ENCODE measurements at regions not wholly inside any gene's neighbourhood (a gene's known extent, or its start where the extent isn't known, plus 50 kb on each side); places are given as distances from the start of the nearest gene placed in this dataset.
"Not testable (repeated sequence)": the region's sequence is repeated elsewhere in the genome, so short reads cannot be mapped to it uniquely, and the experiment has no call there.

DNA sequence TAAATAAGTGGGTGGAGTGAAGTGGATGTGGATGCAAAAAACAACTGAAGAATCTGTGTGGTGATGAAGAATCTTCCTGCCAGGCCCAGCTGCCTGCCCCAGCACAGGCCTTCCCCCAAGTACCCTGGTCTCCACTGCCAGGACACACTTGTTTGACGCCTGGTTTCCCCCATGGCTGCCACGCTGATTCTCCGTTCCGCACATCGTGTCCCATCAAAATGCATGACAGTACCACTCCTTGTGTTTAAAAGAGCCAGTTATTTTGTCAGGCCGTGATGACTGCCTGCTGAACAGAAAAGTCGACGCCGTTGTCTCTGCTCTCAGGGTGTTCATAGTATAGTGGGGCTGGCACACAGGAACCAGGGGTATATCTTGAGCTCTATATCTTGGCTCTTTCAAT is 50.3 kb upstream of the KYNU start:
- DNase-seq, result no peak

DNA sequence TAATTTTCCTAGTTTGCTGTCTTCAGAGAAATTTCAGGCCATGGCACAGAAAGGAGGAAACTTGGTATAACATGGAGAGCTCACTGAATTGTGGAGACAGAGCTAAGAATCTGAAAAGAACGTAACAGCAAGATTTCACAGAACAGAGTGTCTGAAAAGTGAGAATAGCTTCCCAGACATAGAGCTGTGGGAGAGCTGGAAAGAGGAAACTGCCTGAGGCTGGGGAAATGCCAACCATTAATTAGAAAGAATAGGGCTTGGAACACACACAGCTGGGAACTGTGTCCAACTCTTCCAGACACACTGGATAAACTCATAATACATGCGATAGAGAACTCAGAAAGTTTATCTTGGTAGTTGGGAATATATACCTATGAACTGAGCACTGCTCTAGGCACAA is 51.6 kb upstream of the KYNU start:
- no peak for DNase-seq

DNA sequence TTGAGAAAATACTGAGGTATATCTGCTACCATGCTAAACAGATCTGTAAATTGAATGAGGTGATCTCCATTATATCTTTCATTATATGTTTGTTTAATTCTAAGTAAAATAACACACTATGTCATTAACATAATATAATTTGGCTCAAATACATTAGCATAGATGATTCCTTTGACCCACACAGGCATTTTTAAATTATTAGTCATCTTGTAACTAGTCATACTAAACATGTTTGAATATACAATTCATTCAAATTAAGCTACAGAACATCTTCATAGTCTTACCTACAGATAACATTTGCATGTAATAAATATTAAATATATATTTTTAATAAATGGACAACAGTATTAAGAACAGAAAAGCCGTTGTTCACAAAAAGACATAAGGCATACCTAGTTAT is 52.7 kb upstream of the KYNU start:
- no peak for DNase-seq

DNA sequence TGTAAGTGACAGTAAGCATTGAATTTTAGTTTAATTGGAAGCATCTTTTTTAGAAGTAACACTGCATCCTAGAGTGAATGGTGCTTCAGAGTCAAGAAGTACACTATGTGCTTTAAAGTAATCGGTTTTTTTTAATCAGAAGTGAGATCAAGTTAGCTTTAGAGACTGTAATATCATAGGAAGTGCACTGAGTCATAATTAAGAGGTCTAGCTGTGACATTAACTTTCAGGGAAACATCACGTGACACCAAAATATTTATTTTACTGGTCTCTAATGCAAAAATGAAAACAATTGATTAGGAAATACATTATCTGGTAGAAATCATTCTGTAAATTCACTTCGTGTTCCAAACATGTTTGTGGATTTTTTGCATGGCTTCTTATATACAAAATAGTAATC is 55.3 kb upstream of the KYNU start:
- DNase-seq, result no peak

DNA sequence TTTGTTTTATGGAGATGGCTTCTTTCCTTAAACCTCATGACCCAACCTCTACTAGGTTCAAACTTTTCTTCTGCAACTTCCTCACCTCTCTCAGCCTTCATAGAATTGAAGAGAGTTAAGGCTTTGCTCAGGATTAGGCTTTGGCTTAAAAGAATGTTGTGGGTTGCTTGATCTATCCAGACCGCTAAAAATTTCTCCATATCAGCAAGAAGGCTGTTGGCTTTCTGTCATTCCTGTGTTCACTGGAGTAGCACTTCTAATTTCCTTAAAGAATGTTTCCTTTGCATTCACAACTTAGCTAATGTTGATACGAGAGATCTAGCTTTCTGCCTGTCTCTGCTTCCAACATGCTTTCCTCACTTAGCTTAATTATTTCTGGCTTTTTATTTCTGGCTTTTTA is 58.1 kb upstream of the KYNU start:
- DNase-seq, result no peak

GRCh38 chr2:142815375-142815774 is 62.1 kb upstream of the KYNU start:
- no peak for DNase-seq

DNA sequence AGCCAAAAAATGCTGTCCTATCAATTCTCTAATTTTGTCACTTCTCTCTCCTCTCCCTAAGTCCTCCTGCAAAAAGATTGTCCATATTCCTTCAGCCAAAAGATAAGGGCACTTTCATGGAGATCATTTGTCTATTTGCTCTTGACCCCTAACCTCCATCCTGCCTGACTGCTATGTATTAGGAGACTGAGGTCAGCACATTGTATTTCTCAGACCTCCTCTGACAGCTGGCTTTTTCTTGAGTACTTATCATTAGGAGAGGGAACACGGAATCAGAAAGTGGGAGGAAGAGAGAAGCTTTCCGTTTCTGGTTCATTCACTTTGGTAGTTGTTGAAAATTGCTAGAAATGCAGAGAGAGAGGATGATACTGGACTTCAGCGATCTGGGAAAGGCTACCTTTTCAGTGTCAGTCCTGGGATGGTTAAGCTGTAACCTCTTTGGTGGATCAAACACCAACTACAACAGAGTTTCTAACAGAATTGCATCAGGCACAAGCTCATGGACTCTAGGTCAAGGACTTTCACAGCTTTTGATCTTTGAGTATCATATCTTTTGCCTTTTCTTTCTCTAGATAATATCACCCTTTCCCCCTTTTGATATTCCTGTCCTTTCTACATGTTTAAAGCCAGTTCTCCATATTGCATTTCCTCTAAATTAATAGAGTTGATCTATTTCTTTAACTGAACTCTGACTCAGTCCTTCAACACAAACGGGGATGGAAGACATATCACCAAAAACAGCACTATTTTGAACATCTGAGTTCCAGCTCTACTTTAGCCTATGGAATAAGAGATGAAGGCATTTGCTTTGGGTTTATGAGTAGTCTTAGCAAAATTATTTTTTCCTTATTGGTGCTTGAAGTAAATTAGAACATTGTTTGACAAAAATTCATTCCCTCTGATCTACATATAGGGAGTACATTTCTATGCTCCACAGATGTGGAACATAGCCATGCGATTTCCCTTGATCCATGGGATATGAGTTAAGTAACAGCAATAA is 63.3 kb upstream of the KYNU start:
- no peak for DNase-seq

DNA sequence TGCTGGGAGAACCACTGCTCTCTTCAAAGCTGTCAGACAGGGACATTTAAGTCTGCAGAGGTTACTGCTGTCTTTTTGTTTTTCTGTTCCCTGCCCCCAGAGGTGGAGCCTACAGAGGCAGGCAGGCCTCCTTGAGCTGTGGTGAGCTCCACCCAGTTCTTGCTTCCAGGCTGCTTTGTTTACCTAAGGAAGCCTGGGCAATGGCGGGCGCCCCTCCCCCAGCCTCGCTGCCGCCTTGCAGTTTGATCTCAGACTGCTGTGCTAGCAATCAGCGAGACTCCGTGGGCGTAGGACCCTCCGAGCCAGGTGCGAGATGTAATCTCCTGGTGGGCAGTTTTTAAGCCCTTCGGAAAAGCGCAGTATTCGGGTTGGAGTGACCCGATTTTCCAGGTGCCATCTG is 65.8 kb upstream of the KYNU start:
- not testable (repeated sequence) for DNase-seq

DNA sequence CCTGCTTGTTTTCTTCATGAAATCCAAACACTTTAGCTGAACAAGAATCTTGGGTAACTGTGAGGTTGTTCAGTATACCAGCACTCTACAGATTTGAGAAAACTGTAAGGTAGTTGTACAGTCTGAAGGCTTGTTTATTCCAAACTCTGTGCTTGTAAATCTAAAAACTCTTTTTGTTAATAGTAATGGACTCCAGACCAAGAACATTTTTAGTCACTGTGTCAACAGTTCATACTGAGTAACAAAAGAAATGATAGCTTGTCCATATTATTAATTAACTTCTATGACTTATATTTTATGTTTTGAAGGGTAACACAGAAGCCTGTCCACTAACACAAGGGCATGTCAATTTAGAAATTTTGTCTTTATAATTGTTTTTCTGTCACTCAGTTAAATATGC is 72.2 kb upstream of the KYNU start:
- no peak for DNase-seq

DNA sequence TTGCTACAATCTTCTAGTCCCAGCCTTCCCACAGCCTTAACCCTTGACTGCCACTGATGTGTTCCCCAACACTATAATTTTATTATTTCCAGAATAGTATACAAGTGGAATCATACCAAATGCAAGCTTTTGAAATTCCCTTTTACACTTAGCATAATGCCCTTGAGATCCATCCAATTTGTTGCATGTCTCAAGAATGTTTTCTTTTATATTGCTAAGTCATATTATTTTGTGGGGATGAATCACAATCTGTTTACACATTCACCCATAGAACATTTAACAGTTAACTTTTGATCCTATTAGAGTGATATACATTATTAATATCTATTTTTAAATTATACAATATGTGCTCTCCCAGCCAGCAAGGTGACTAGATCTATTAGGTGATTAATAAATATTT is 74.3 kb upstream of the KYNU start:
- no peak for DNase-seq

DNA sequence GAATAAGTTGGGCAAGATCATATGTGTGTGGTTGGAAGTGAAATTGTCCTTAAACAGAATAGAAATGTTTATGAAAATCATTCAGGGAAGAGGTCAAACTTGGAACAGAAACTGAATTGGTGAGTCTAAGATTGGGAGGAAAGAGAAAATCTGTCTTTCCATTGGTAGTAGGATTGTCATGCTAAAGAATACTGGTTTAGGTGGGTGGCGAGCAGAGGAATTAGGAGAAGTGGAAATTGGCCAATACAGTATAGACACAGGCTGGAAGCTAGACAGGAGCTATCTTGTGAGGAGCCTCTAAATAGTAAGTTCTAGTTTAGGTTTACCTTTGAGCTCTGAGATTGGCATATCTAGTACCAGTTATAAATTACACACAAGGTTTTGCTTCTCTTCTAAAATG is 80.9 kb upstream of the KYNU start:
- no peak for DNase-seq

DNA sequence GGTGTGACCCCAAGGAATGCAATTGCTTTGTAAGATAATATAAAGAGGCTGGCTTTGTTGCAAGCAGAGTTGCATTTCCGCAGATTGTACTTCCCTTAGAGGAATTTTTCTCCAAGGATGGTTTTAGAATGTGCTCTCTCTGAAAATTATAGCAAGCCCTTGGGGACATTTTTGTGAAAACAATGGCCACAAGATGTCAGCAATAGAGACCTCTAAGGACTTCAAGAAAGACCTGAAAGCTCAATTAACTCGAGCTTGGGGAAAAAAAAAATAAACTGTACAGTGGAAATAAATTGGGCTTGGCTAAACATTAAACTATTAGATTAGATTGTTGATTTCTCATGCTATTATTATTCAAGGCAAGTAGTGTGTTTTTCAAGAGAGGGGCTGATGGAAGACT is 81.3 kb upstream of the KYNU start:
- no peak for DNase-seq

DNA sequence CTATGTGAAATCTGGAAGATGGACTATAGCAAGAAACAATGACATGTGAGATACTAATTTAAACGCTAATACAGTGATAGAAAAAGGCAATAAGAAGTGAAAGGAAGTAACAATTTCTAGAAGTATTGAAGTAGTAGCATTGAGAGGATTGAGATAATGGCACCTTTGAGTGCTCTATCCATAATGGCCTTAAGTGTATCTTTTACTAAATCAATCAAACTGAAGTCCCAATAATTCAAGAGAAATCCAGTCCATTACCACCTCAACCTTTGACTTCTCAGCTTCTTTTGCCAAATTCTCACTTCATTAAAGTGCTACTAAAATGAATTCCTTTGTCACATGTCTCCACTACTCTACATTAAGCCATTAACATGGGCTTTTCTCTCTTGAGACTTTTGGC is 82.6 kb upstream of the KYNU start:
- DNase-seq, result no peak

DNA sequence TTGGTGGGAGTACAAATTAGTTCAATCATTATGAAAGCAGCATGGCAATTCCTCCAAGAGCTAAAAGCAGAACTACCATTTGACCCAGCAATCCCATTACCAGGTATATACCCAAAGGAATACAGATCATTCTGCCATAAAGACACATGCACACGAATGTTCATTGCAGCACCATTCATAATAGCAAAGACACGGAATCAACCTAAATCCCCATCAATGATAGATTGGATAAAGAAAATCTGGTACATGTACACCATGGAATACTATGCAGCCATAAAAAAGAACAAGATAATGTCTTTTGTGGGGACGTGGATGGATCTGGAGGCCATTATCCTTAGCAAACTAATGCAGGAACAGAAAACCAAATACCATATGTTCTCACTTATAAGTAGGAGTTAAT is 85.1 kb upstream of the KYNU start:
- DNase-seq, result not testable (repeated sequence)

GRCh38 chr2:142791335-142791734 is 86.1 kb upstream of the KYNU start:
- no peak for DNase-seq

DNA sequence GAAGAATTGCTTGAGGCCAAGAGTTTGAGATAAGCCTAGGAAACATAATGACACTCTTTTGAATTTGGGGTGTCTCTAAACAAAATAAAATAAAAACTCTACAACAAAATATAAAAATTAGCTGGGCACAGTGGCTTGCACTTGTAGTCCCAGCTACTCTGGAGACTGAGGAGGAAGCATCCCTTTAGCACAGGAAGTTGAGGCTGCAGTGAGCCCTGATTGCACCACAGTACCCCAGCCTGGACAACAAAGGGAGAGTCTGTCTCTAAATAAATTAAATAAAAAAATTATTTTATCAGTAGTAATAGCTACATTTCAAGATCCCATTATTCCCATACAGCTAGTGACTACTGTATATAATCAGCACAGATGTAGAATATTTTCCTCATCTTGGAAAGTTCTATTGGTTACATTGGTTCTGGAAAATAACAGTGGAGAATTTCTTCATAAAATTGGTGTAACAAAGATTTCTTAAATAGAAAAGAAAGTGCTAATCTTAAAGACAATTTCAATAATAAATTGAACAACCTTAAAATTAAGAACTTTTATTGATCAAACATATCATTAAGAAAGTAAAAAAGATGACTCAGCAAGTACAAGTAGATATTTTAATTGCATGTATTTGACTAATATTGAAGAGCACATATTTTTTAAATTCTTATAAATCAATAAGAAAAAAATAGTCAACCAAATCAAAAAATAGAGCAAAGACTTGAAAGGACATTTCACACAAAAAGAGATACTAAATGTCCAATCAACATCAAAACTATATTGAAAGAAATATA is 90.4 kb upstream of the KYNU start:
- no peak for DNase-seq

GRCh38 chr2:142782942-142783443 is 94.5 kb upstream of the KYNU start:
- DNase-seq, result no peak

DNA sequence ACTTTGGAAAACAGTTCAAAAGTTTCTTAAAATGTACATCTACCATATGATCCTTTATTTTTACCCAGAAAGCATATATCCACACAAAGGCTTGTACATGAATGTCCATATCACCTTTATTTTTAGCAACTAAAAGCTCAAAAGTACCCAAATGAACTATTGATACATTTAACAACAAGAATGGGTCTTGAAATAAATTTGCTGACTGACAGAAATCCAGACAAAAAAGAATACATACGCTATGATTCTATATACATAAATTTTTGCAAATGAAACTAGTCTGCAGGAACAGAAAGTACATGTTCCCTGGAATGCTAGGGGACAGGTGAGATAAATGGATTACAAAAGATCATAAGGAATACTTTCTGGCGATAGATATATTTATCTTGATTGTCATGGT is 96.3 kb upstream of the KYNU start:
- no peak for DNase-seq

GRCh38 chr2:142778289-142778688 is 99.2 kb upstream of the KYNU start:
- no peak for DNase-seq

DNA sequence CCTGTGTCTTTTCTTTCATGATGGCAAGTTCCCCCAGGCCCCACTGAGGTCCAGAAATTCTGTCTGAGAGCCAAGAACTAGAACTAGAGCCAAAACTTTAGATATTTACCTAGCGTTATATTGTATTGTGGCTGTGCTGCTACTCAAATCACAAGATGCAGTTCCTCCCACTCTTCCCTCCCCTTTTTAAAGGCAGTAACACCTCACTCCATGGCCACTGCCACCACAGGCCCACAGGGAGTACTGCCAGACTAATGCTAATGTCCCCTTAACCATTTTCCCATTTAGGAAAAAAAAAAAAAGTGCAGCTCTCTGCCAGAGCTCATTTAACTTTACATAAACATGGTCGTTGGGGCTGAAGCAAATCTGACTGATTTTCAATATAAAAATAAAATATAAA is 99.7 kb upstream of the KYNU start:
- no peak for DNase-seq

- no peak for DNase-seq
Observed at GRCh38 chr2:142769761-142770160, 107.7 kb upstream of the KYNU start.

GRCh38 chr2:142767847-142768246 is 109.6 kb upstream of the KYNU start:
- DNase-seq, result no peak

DNA sequence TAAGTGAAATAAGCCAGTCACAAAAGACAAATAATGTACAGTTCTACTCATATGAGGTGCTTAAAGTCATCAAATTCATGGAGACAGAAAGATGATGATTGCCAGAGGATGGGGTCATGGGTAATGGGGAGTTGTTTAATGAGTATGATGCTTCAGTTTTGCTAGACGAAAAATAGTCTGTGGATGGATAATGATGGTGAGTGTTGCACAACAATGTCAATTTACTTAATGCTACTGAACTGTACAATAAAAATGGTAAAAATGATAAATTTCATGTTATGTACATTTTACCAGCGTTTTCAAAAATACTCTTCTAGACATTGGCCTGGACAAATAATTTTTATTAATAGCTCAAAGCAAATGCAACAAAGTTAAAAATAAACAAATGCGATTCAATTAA is 118.5 kb upstream of the KYNU start:
- DNase-seq, result no peak

- DNase-seq, result no peak
Observed at GRCh38 chr2:142757111-142757510, 120.4 kb upstream of the KYNU start.
